ENCODE measurements at regions not wholly inside any gene's neighbourhood (a gene's known extent, or its start where the extent isn't known, plus 50 kb on each side); places are given as distances from the start of the nearest gene placed in this dataset.

DNA sequence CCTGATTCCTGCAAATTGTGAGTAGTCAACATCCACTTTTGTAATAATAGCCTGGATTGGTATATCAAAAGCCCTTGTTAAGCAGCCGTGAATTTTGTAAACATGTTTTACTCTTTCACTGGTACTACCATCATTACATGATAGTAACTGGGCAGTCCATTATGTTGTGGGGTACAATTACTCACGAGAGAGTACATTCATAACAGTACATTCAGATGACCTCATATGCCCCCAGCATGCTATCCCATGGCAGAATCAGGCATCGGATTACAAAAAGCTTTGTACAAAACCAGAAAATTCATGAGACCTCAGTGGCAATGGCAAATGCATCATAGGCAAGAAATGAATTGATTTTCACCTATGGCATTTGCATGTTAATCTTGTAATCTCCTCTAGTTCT lies 166.2 kb downstream of the EPM2A start:
- no peak for TF ChIP-seq CTCF (conservative IDR thresholded peaks at IDR 0.05; ENCODE audit: low read depth, low read length)
- no peak for TF ChIP-seq EZH2 (IDR thresholded peaks at IDR 0.05; ENCODE audit: low read length, unreplicated experiment)

Data from PC-3 (cell line).